ENCODE measurements at regions not wholly inside any gene's neighbourhood (a gene's known extent, or its start where the extent isn't known, plus 50 kb on each side); places are given as distances from the start of the nearest gene placed in this dataset.

GRCh38 chr17:71682174-71682494, 438.7 kb upstream of the SOX9 start:
- no peak for DNase-seq (ENCODE audit: low read depth)
- no peak for TF ChIP-seq CTCF (IDR thresholded peaks at IDR 0.05; ENCODE audit: insufficient read depth, low read depth, low read length)
- H3K4me3 ChIP-seq (ENCODE audit: low read depth, low read length): no peak overlapping the region

- no peak for DNase-seq (ENCODE audit: low read depth)
- no peak for TF ChIP-seq CTCF (IDR thresholded peaks at IDR 0.05; ENCODE audit: insufficient read depth, low read depth, low read length)
- no peak overlapping the region for H3K4me3 ChIP-seq (ENCODE audit: low read depth, low read length)
These were observed 431.0 kb upstream of the SOX9 start for GRCh38 chr17:71689782-71690181.

GRCh38 chr17:71699907-71700306, 420.9 kb upstream of the SOX9 start:
- H3K4me3 ChIP-seq (ENCODE audit: low read depth, low read length): no peak overlapping the region
- TF ChIP-seq CTCF (IDR thresholded peaks at IDR 0.05; ENCODE audit: insufficient read depth, low read depth, low read length): no peak
- no peak for DNase-seq (ENCODE audit: low read depth)

- TF ChIP-seq CTCF (IDR thresholded peaks at IDR 0.05; ENCODE audit: insufficient read depth, low read depth, low read length): no peak
- no peak for DNase-seq (ENCODE audit: low read depth)
- no peak overlapping the region for H3K4me3 ChIP-seq (ENCODE audit: low read depth, low read length)
These were observed 417.1 kb upstream of the SOX9 start for GRCh38 chr17:71703701-71704100.

- no peak overlapping the region for H3K4me3 ChIP-seq (ENCODE audit: low read depth, low read length)
- DNase-seq (ENCODE audit: low read depth): peak; percentile 1
- TF ChIP-seq CTCF (IDR thresholded peaks at IDR 0.05; ENCODE audit: insufficient read depth, low read depth, low read length): no peak
These were observed 411.4 kb upstream of the SOX9 start for GRCh38 chr17:71709271-71709890.

- no peak for DNase-seq (ENCODE audit: low read depth)
- H3K4me3 ChIP-seq (ENCODE audit: low read depth, low read length): no peak overlapping the region
- TF ChIP-seq CTCF (IDR thresholded peaks at IDR 0.05; ENCODE audit: insufficient read depth, low read depth, low read length): no peak
These were observed 410.9 kb upstream of the SOX9 start for GRCh38 chr17:71709946-71710345.

GRCh38 chr17:71710816-71711215, 410.0 kb upstream of the SOX9 start:
- no peak for TF ChIP-seq CTCF (IDR thresholded peaks at IDR 0.05; ENCODE audit: insufficient read depth, low read depth, low read length)
- no peak for DNase-seq (ENCODE audit: low read depth)
- H3K4me3 ChIP-seq (ENCODE audit: low read depth, low read length): no peak overlapping the region

Data from fibroblast of villous mesenchyme (primary cell).